Keratinocyte (primary cell): ENCODE measurements at regions not wholly inside any gene's neighbourhood (a gene's known extent, or its start where the extent isn't known, plus 50 kb on each side); places are given as distances from the start of the nearest gene placed in this dataset.

Experiments
- EZH2 ChIP-seq: IDR thresholded peaks from one replicate; pipeline ENCODE4 v1.6.1; 2012; ENCODE audit warnings: inconsistent platforms, mild to moderate bottlenecking, low read length, moderate library complexity
- TF ChIP-seq, protein P1 (sequence below), 3 experiments: IDR thresholded peaks in 1 of 3; conservative IDR thresholded peaks in 1 of 3; optimal IDR thresholded peaks in 1 of 3; 2 replicates in 2 of 3; 3 replicates in 1 of 3; pipeline versions ENCODE3 to v1.5.1; 2011; ENCODE audit warnings: low read length in 3 of 3, mild to moderate bottlenecking in 3 of 3, moderate library complexity in 2 of 3, control low read depth in 1 of 3, inconsistent platforms in 1 of 3; ENCODE audit not compliant: insufficient read depth in 2 of 3; ENCODE audit errors: extremely low read depth in 1 of 3

DNA sequence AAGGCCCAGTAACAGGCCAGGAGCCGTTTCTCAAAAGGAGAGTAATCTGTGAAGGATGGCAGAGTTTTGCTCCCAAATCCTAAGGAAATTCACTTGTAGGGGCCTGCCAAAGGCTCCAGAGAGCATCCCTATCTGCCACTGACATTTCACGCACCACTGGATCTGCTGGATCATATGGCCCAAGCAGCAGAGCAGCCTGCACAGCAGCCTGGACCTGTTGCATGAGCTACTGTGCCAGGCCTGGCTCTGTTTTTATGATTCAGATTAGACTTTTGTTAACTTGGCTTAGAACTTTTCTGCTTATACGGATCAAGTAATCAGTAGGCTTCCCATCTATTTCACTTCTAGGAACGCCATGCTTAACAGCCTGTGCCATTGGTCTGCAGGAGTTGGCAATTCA lies 70.7 kb downstream of the CHRD start:
- TF ChIP-seq, protein P1, sequence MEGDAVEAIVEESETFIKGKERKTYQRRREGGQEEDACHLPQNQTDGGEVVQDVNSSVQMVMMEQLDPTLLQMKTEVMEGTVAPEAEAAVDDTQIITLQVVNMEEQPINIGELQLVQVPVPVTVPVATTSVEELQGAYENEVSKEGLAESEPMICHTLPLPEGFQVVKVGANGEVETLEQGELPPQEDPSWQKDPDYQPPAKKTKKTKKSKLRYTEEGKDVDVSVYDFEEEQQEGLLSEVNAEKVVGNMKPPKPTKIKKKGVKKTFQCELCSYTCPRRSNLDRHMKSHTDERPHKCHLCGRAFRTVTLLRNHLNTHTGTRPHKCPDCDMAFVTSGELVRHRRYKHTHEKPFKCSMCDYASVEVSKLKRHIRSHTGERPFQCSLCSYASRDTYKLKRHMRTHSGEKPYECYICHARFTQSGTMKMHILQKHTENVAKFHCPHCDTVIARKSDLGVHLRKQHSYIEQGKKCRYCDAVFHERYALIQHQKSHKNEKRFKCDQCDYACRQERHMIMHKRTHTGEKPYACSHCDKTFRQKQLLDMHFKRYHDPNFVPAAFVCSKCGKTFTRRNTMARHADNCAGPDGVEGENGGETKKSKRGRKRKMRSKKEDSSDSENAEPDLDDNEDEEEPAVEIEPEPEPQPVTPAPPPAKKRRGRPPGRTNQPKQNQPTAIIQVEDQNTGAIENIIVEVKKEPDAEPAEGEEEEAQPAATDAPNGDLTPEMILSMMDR (optimal IDR thresholded peaks at IDR 0.05 in 1 of 3, IDR thresholded peaks at IDR 0.05 in 1 of 3, conservative IDR thresholded peaks at IDR 0.05 in 1 of 3; ENCODE audit: extremely low read depth in 1 of 3, insufficient read depth in 2 of 3, low read length in 3 of 3): no peak
- TF ChIP-seq EZH2: no peak
